GM23338 (cell line): ENCODE measurements at regions not wholly inside any gene's neighbourhood (a gene's known extent, or its start where the extent isn't known, plus 50 kb on each side); places are given as distances from the start of the nearest gene placed in this dataset.

ENCODE experiments used
- ATAC-seq: fragments of 200-7000 bp; cut with Tn5 transposase; 3 replicates; pipeline ENCODE4 v1.9.1; 2020
- DNase-seq: peaks from one replicate; pipeline ENCODE4 v3.0.0-alpha.2; 2015; ENCODE audit warnings: low spot score
- H2AFZ ChIP-seq: fragments of 200-600 bp; sonication (generic); 2 replicates; pipeline ENCODE4 v1.8.0; 2016; ENCODE audit warnings: antibody characterized with exemption, mild to moderate bottlenecking, moderate library complexity
- H3F3A ChIP-seq: fragments of 200-600 bp; sonication (generic); replicated peaks from 2 replicates; pipeline ENCODE4 v1.8.0; 2017; ENCODE audit warnings: antibody characterized with exemption, mixed run types, low read depth
- H3K27ac ChIP-seq: fragments of 200-600 bp; sonication (generic); 2 replicates; pipeline ENCODE4 v1.6.1; 2016; ENCODE audit warnings: low read depth
- H3K27me3 ChIP-seq: fragments of 200-600 bp; sonication (generic); 2 replicates; pipeline ENCODE4 v1.8.0; 2016; ENCODE audit warnings: mild to moderate bottlenecking, mixed run types, moderate library complexity; ENCODE audit not compliant: insufficient read depth
- H3K36me3 ChIP-seq: fragments of 200-600 bp; sonication (generic); 2 replicates; pipeline ENCODE4 v1.8.0; 2016; ENCODE audit warnings: mild to moderate bottlenecking; ENCODE audit not compliant: insufficient read depth
- H3K4me1 ChIP-seq: fragments of 200-600 bp; sonication (generic); 2 replicates; pipeline ENCODE4 v1.8.0; 2016; ENCODE audit warnings: mild to moderate bottlenecking, moderate library complexity; ENCODE audit not compliant: insufficient read depth
- H3K4me2 ChIP-seq: fragments of 200-600 bp; sonication (generic); 2 replicates; pipeline ENCODE4 v1.7.1; 2017; ENCODE audit warnings: mixed run types
- H3K4me3 ChIP-seq: fragments of 200-600 bp; sonication (generic); 2 replicates; pipeline ENCODE4 v1.6.1; 2016; ENCODE audit warnings: mixed run types
- H3K79me2 ChIP-seq: fragments of 200-600 bp; sonication (generic); replicated peaks from 2 replicates; pipeline ENCODE4 v1.8.0; 2017; ENCODE audit warnings: mild to moderate bottlenecking; ENCODE audit not compliant: insufficient read depth
- H3K9me2 ChIP-seq: fragments of 200-600 bp; sonication (generic); 2 replicates; pipeline ENCODE4 v1.8.0; 2017; ENCODE audit not compliant: insufficient read depth
- H4K20me1 ChIP-seq: fragments of 200-600 bp; sonication (generic); replicated peaks from 2 replicates; pipeline ENCODE4 v1.8.0; 2017; ENCODE audit warnings: mild to moderate bottlenecking; ENCODE audit not compliant: insufficient read depth
- H3K27ac Mint-ChIP-seq: 2 replicates; pipeline ENCODE4 v1.8.0; 2020; ENCODE audit warnings: inconsistent platforms, mild to moderate bottlenecking, moderate library complexity, mixed read lengths
- H3K27me3 Mint-ChIP-seq: 3 replicates; pipeline ENCODE4 v1.8.0; 2022; ENCODE audit warnings: low read depth, mild to moderate bottlenecking, moderate library complexity, mixed read lengths, inconsistent platforms; ENCODE audit not compliant: insufficient read depth, poor library complexity
- H3K36me3 Mint-ChIP-seq: 3 replicates; pipeline ENCODE4 v1.8.0; 2021; ENCODE audit warnings: low read depth, mild to moderate bottlenecking, inconsistent platforms, moderate library complexity, mixed read lengths
- H3K4me1 Mint-ChIP-seq: 3 replicates; pipeline ENCODE4 v1.8.0; 2020; ENCODE audit warnings: mild to moderate bottlenecking, inconsistent platforms, mixed read lengths
- H3K4me3 Mint-ChIP-seq: 3 replicates; pipeline ENCODE4 v1.8.0; 2021; ENCODE audit warnings: moderate library complexity, mild to moderate bottlenecking, inconsistent platforms, mixed read lengths
- H3K9me3 Mint-ChIP-seq: 3 replicates; pipeline ENCODE4 v1.8.0; 2020; ENCODE audit warnings: moderate library complexity, mild to moderate bottlenecking, inconsistent platforms, mixed read lengths
- CREB1 ChIP-seq: fragments of 250-450 bp; sonication (Bioruptor Pico); IDR thresholded peaks from 2 replicates; pipeline ENCODE4 v1.5.0; 2020; ENCODE audit warnings: low read depth, mild to moderate bottlenecking, moderate library complexity
- CTCF ChIP-seq, 2 experiments: fragments of 200-600 bp in 1 of 2; sonication (generic) in 1 of 2; conservative IDR thresholded peaks; 2 replicates each; pipeline versions ENCODE4 v1.5.1 to v1.6.1; 2016 to 2017; ENCODE audit warnings: antibody characterized with exemption in 2 of 2, low read depth in 2 of 2, mild to moderate bottlenecking in 2 of 2, moderate library complexity in 1 of 2
- ETS1 ChIP-seq: IDR thresholded peaks from 2 replicates; pipeline ENCODE4 v1.6.1; 2016; ENCODE audit warnings: antibody characterized with exemption
- EZH2 ChIP-seq: fragments of 200-600 bp; sonication (generic); IDR thresholded peaks from one replicate; pipeline ENCODE4 v1.8.0; 2017; ENCODE audit warnings: antibody characterized with exemption, mild to moderate bottlenecking, low read depth; ENCODE audit not compliant: unreplicated experiment
- EZH2phosphoT487 ChIP-seq: fragments of 200-600 bp; sonication (generic); IDR thresholded peaks from one replicate; pipeline ENCODE4 v1.8.1; 2018; ENCODE audit warnings: antibody characterized with exemption; ENCODE audit not compliant: unreplicated experiment
- JUNB ChIP-seq: IDR thresholded peaks from one replicate; pipeline ENCODE4 v1.6.1; 2016; ENCODE audit warnings: antibody characterized with exemption; ENCODE audit not compliant: unreplicated experiment
- NANOG ChIP-seq: IDR thresholded peaks from 2 replicates; pipeline ENCODE4 v1.6.1; 2016; ENCODE audit warnings: antibody characterized with exemption, borderline replicate concordance
- POLR2AphosphoS5 ChIP-seq: IDR thresholded peaks from 2 replicates; pipeline ENCODE4 v1.6.1; 2016; ENCODE audit warnings: antibody characterized with exemption, low read depth
- REST ChIP-seq: IDR thresholded peaks from one replicate; pipeline ENCODE4 v1.6.1; 2018; ENCODE audit warnings: antibody characterized with exemption; ENCODE audit not compliant: unreplicated experiment

GRCh38 chr13:107830804-107831203, 384.5 kb downstream of the LIG4 start (continued):
- TF ChIP-seq NANOG: no peak

GRCh38 chr13:107827840-107828549, 387.3 kb downstream of the LIG4 start:
- Histone ChIP-seq H3K27me3 (no peaks in the 10 kb centered on the region), H3K36me3 (no peaks in the 10 kb centered on the region), H3K27ac (no peak overlapping the region), H4K20me1 (no peaks in the 10 kb centered on the region), H2AFZ (no peak overlapping the region), H3K4me2 (no peak overlapping the region), H3K4me1 (peaks cover 10% of the 10 kb centered on the region; the same call in 1 of the 2 replicates), H3F3A (no peaks in the 10 kb centered on the region), H3K4me3 (no peak overlapping the region), H3K79me2 (peaks cover 9% of the 10 kb centered on the region; the same call in 1 of the 2 replicates), H3K9me2 (no peaks in the 10 kb centered on the region)
- no peaks in the 10 kb centered on the region for H3K36me3 Mint-ChIP-seq
- no peak overlapping the region for H3K4me3 Mint-ChIP-seq
- H3K9me3 Mint-ChIP-seq: no peaks in the 10 kb centered on the region
- ATAC-seq (no peak), DNase-seq (no peak)
- TF ChIP-seq NANOG: no peak
- no peak for TF ChIP-seq JUNB
- TF ChIP-seq POLR2AphosphoS5: no peak
- TF ChIP-seq EZH2: no peak
- peaks cover 27% of the 10 kb centered on the region for H3K4me1 Mint-ChIP-seq
- peaks cover 6% of the 10 kb centered on the region for H3K27me3 Mint-ChIP-seq
- H3K27ac Mint-ChIP-seq: no peak overlapping the region

GRCh38 chr13:107824635-107825034, 390.7 kb downstream of the LIG4 start:
- ATAC-seq: no peak
- H2AFZ ChIP-seq: no peak overlapping the region
- no peak for DNase-seq
- TF ChIP-seq REST (no peak), EZH2 (no peak), ETS1 (no peak), CTCF (conservative IDR thresholded peaks at IDR 0.05; ENCODE audit: low read depth in 2 of 2) (no peak), POLR2AphosphoS5 (no peak), EZH2phosphoT487 (no peak), CREB1 (CRISPR knock-in tag) (no peak)

More at GRCh38 chr13:107824635-107825034, 390.7 kb downstream of the LIG4 start:
- peaks cover 10% of the 10 kb centered on the region for H3K79me2 ChIP-seq
- H3K36me3 ChIP-seq: no peaks in the 10 kb centered on the region
- Mint-ChIP-seq H3K27ac (no peak overlapping the region), H3K4me1 (peaks cover 39% of the 10 kb centered on the region), H3K9me3 (no peaks in the 10 kb centered on the region), H3K4me3 (no peak overlapping the region), H3K36me3 (no peaks in the 10 kb centered on the region), H3K27me3 (no peaks in the 10 kb centered on the region)
- no peaks in the 10 kb centered on the region for H3F3A ChIP-seq
- H3K4me1 ChIP-seq: peaks cover 26% of the 10 kb centered on the region
- no peaks in the 10 kb centered on the region for H3K9me2 ChIP-seq
- H3K27me3 ChIP-seq: no peaks in the 10 kb centered on the region
- no peak overlapping the region for H3K4me3 ChIP-seq
- no peak overlapping the region for H3K4me2 ChIP-seq
- H3K27ac ChIP-seq: no peak overlapping the region
- no peaks in the 10 kb centered on the region for H4K20me1 ChIP-seq
